ENCODE measurements at regions not wholly inside any gene's neighbourhood (a gene's known extent, or its start where the extent isn't known, plus 50 kb on each side); places are given as distances from the start of the nearest gene placed in this dataset.

- Histone ChIP-seq H3K27ac (no peak overlapping the region), H3K36me3 (no peaks in the 10 kb centered on the region), H3K9me3 (no peaks in the 10 kb centered on the region), H3K27me3 (no peaks in the 10 kb centered on the region), H3K4me1 (no peaks in the 10 kb centered on the region), H3K4me3 (no peak overlapping the region)
- TF ChIP-seq CTCF (IDR thresholded peaks at IDR 0.05) (no peak), EP300 (IDR thresholded peaks at IDR 0.05; ENCODE audit: low read depth) (no peak), POLR2A (IDR thresholded peaks at IDR 0.05) (no peak), POLR2AphosphoS5 (IDR thresholded peaks at IDR 0.05) (no peak)
- DNase-seq: no peak
- in situ Hi-C loops (cut with MboI; ENCODE audit: low pct_ligation_motif_present in 1 of 4, low pct_unique_long_range_greater_than_20kb in 1 of 4, low sequenced_read_pairs in 3 of 4) (no loop called here), intact Hi-C loops (cut with DNase I; ENCODE audit: low total_unique reads) (no loop called here)
- 62% methylated on average over 2 of the region's 2 CpGs; no CpG with 5 or more reads in 1 of the 2 donors for WGBS, 2 donors (ENCODE audit: low coverage in 1 of 2)
These were observed 689.0 kb upstream of the FSHR start for GRCh38 chr2:49843314-49843713.

- 75 to 100% methylated on average over 3 to 5 of the region's 5 CpGs for WGBS, 2 donors (ENCODE audit: low coverage in 1 of 2)
- Histone ChIP-seq H3K27me3 (no peaks in the 10 kb centered on the region), H3K36me3 (no peaks in the 10 kb centered on the region), H3K4me1 (no peaks in the 10 kb centered on the region), H3K27ac (no peak overlapping the region), H3K9me3 (no peaks in the 10 kb centered on the region), H3K4me3 (no peak overlapping the region)
- no peak for DNase-seq
- in situ Hi-C loops (cut with MboI; ENCODE audit: low pct_ligation_motif_present in 1 of 4, low pct_unique_long_range_greater_than_20kb in 1 of 4, low sequenced_read_pairs in 3 of 4): no loop called here
- TF ChIP-seq EP300 (IDR thresholded peaks at IDR 0.05; ENCODE audit: low read depth) (no peak), POLR2AphosphoS5 (IDR thresholded peaks at IDR 0.05) (no peak), POLR2A (IDR thresholded peaks at IDR 0.05) (no peak), CTCF (IDR thresholded peaks at IDR 0.05) (no peak)
- intact Hi-C loops (cut with DNase I; ENCODE audit: low total_unique reads): no loop called here
These were observed 686.2 kb upstream of the FSHR start for GRCh38 chr2:49840428-49840975.

GRCh38 chr2:49839818-49840217, 685.5 kb upstream of the FSHR start:
- WGBS, 2 donors (ENCODE audit: low coverage in 1 of 2): 67 to 77% methylated on average over 5 of the region's 5 CpGs
- Histone ChIP-seq H3K27me3 (no peaks in the 10 kb centered on the region), H3K4me3 (no peak overlapping the region), H3K9me3 (no peaks in the 10 kb centered on the region), H3K36me3 (no peaks in the 10 kb centered on the region), H3K27ac (no peak overlapping the region), H3K4me1 (no peaks in the 10 kb centered on the region)
- intact Hi-C loops (cut with DNase I; ENCODE audit: low total_unique reads) (no loop called here), in situ Hi-C loops (cut with MboI; ENCODE audit: low pct_ligation_motif_present in 1 of 4, low pct_unique_long_range_greater_than_20kb in 1 of 4, low sequenced_read_pairs in 3 of 4) (no loop called here)
- no peak for DNase-seq
- TF ChIP-seq POLR2A (IDR thresholded peaks at IDR 0.05) (no peak), CTCF (IDR thresholded peaks at IDR 0.05) (no peak), EP300 (IDR thresholded peaks at IDR 0.05; ENCODE audit: low read depth) (no peak), POLR2AphosphoS5 (IDR thresholded peaks at IDR 0.05) (no peak)

- Histone ChIP-seq H3K36me3 (no peaks in the 10 kb centered on the region), H3K27me3 (no peaks in the 10 kb centered on the region), H3K4me3 (no peak overlapping the region), H3K27ac (no peak overlapping the region), H3K9me3 (no peaks in the 10 kb centered on the region), H3K4me1 (no peaks in the 10 kb centered on the region)
- 52 to 66% methylated on average over 5 to 7 of the region's 7 CpGs for WGBS, 2 donors (ENCODE audit: low coverage in 1 of 2)
- in situ Hi-C loops (cut with MboI; ENCODE audit: low pct_ligation_motif_present in 1 of 4, low pct_unique_long_range_greater_than_20kb in 1 of 4, low sequenced_read_pairs in 3 of 4): no loop called here
- TF ChIP-seq CTCF (IDR thresholded peaks at IDR 0.05) (no peak), POLR2A (IDR thresholded peaks at IDR 0.05) (no peak), POLR2AphosphoS5 (IDR thresholded peaks at IDR 0.05) (no peak), EP300 (IDR thresholded peaks at IDR 0.05; ENCODE audit: low read depth) (no peak)
- intact Hi-C loops (cut with DNase I; ENCODE audit: low total_unique reads): no loop called here
- DNase-seq: no peak
These were observed 683.4 kb upstream of the FSHR start for GRCh38 chr2:49837561-49838293.

Data from transverse colon (tissue), 4 donors.